ENCODE measurements at regions not wholly inside any gene's neighbourhood (a gene's known extent, or its start where the extent isn't known, plus 50 kb on each side); places are given as distances from the start of the nearest gene placed in this dataset.
A peak's percentile ranks its signal among the peaks of the same experiment; 100 is the strongest.
"Not testable (repeated sequence)": the region's sequence is repeated elsewhere in the genome, so short reads cannot be mapped to it uniquely, and the experiment has no call there.

DNA sequence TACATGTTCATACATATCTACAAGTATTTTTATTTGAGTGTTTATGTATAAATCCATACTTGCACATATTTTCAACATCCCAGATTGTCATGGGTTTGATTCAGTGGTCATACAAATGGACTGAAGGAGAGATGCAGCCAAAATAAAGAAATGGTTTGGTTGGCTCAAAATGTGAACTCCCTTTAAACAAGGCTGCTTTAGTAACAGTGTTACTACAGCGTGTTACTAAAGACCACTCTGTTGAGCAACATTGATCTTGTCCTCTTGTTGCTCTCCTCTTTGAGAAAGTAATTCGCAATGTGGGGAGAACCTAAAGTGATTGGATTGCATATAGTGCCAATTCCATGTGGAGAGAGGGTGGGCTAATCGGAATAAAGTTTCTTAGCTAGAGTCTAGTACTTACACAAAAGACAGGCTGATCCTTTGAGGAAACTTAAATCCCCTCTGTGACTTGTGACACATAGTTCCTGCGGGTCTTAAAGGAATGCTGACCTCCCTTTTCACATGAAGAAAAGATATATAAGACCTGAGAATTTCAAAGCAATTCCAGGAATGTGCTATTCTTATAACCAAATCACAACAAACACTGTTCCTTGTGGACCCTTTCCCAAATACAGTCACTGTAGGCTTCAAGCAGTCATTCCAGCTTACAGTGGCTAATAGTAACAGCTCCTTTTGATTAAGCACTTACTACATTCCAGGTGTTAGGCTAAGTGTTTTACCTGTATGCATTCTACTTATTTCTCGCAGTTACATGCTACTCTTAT lies 144.3 kb downstream of the FZD1 start:
- DNase-seq = no peak

GRCh38 chr7:91411060-91411459 lies 146.8 kb downstream of the FZD1 start:
- DNase-seq = no peak

- no peak for DNase-seq
These were observed 148.1 kb downstream of the FZD1 start for GRCh38 chr7:91412298-91412697.

GRCh38 chr7:91414734-91415133 lies 150.5 kb downstream of the FZD1 start:
- DNase-seq = no peak

- no peak for DNase-seq
These were observed 152.1 kb downstream of the FZD1 start for GRCh38 chr7:91416155-91416865.

DNA sequence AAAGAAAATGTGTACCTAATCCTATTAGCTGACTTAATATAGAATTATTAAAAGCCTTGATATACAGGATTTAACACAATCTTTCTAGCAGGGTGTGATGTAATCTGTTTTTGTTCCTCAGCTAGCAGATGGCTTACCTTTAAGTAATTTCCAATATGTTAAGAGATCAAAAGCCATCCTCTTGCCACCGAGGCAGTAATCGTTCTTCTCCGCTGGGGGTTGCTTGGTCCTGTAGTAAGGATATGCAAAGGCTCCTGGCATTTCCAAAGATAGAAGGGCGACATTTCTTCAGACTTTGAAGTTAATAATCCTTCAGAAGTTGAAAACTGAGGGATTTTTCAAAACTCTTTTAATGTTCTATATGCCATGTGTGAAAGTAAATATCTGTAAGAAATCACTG lies 156.4 kb downstream of the FZD1 start:
- DNase-seq = no peak

GRCh38 chr7:91421018-91421417 lies 156.8 kb downstream of the FZD1 start:
- no peak for DNase-seq

DNA sequence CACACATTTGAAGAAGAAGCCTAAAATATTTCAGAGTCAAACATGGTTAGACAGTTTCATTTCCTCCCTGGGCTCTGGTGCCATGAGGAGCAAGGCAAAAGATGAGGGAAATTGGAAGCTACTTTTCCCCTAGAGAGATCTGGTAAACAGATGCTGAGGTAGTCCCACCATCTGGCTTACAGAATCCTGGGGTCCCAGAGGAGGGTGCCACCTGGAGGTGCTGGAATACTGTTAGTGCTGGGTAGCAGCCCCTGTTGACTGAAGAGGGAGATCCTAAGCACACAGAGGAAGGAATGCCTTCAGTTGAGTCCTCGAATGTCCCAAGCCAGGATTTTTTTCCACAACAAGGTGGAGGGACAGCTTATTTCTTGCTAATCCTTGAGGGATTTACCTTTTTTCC lies 160.1 kb downstream of the FZD1 start:
- no peak for DNase-seq

DNA sequence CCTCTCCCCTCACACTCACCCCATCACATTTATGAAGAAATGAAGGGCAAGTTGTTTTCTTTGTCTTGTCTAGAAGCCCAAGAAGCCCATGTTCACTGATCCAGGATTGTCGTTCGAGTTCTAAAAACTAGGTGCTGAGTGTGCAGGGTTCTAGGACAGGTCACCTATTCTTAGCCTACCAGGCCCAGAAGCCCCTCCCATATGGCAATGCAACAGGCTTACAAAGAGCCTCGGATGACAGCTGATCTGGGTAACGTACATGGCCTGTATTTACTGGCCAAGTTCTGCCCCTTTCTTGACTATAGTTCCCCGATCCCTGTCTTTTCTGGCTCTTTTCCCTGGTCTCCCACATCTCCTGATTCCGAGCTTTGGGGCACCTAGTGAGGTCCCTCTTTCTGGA lies 160.9 kb downstream of the FZD1 start:
- no peak for DNase-seq

DNA sequence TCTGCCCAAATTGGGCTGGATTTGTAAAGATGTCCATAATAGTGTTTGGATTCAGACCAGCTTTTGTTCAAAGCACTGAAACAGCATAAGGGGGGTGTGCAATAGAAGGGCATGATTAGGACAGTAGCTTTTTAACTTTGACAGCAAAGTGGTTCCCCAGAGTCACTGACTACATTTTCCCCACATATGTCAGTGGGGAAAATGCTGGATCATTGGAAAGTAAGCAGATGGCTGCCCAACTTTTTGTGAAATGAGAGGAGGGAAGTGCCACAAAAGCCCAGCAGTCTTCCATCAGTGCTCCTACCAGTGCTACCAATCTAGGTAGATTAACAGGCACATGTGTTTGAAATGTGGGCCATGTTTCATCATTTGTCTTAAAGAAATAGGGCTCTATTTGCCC lies 162.8 kb downstream of the FZD1 start:
- DNase-seq = no peak

- no peak for DNase-seq
These were observed 167.4 kb downstream of the FZD1 start for GRCh38 chr7:91431601-91432000.

DNA sequence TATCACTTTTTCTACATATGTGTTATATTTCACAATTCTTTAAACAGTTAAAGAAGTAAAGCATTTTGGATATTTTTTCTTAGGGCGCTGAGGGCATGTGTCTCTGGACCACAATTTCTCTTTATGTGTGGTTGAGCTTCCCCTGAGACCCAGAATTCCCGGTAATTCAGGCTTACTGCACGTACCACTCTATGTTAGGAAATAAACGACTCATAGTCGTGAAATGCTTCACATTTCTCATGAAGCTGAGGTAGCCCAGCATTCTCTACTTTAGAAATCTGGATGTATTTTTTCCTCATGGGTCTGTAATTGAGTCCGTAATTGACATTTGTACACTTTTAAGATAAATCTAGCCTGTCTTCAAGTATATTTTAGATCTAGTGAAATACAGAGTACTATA lies 170.6 kb downstream of the FZD1 start:
- DNase-seq = no peak

DNA sequence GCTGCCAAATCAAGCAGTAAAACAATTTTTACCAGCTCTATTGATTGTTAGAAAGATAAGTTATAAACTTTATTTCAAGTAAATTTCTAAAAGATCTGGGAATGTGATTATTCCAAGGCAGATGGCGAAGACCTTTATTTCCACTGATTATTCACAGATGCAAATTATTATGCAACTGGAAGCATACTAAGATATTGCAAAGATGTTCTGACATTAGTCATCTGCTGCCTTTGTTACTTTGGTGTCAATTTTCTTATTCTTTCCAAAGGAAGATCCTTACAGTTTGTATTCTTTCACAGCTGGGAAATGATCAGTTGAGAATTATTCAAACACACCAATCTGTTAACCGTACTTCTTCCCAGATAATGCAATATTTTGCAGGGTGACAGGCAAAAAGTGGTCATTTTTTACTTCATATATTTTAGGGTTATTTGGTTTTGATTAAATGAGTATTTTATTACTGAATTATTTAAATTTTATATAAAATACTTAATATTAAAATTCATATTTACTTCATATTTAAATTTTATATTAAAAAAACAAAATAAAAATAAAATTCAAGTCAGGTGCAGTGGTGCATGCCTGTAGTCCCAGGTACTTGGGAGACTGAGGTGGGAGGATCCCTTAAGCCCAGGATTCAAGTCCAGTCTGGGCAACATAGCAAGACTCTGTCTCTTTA lies 171.3 kb downstream of the FZD1 start:
- DNase-seq = no peak

GRCh38 chr7:91436655-91437054 lies 172.4 kb downstream of the FZD1 start:
- DNase-seq = peak; percentile 51

- DNase-seq = not testable (repeated sequence)
These were observed 176.0 kb downstream of the FZD1 start for GRCh38 chr7:91440198-91440597.

GRCh38 chr7:91443862-91444261 lies 179.6 kb downstream of the FZD1 start:
- DNase-seq = no peak

- no peak for DNase-seq
These were observed 182.6 kb downstream of the FZD1 start for GRCh38 chr7:91446819-91447218.

DNA sequence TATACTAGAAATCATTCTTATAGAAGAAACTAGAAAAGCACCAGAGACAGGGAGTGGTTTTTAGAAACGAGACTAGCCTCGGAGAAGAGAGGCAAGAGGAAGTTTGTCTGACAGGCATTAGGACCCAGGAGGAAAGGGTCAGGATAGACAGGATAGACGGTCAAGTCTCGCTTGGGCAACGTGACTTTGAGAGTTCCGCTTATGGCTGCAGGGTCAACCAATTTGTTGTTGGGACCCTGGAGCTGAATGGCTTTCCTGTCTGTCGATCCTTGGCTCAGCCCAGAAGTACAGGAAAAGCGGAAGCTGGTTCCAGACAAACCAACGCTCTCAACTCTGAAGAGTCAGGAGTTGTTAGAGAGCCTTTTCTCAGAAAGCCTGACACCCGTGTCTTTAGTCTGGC lies 191.2 kb downstream of the FZD1 start:
- no peak for DNase-seq

DNA sequence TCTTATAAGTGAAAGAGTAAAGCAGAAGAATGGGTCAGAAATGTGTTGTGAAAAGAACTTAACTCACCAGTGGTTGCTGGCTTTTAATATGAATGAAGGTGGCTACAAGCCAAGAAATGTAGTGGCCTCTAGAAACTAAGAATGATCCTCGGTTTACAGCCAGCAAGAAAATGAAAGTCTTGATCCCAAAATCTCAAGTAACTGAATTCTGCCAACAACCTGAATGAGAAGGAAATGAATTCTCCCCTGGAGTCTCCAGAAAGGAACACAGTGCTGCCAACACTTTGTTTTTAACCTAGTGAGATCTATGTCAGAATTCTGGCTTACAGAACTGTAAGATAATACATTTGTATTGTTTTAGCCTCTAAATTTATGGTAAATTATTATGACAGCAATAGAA lies 193.0 kb downstream of the FZD1 start:
- DNase-seq = no peak

DNA sequence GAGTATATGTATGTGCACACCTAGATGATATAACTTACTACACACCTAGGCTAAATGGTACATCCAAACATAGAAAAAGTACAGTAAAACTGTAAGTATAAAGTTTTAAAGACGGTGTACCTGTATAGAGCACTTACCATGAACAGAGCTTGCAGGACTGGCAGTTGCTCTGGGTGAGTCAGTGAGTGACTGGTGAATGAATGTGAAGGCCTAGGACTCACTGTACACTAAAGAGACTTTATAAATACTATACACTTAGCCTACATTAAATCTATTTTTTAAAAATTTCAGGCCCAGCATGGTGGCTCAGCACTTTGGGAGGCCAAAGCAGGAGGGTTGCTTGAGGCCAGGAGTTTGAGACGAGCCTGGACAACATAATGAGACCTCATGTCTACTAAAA lies 195.3 kb downstream of the FZD1 start:
- DNase-seq = no peak

GRCh38 chr7:91462316-91462715 lies 198.1 kb downstream of the FZD1 start:
- no peak for DNase-seq

- no peak for DNase-seq
These were observed 199.1 kb downstream of the FZD1 start for GRCh38 chr7:91463330-91463729.

GRCh38 chr7:91465595-91466061 lies 201.4 kb downstream of the FZD1 start:
- no peak for DNase-seq

GRCh38 chr7:91468256-91468655 lies 204.0 kb downstream of the FZD1 start:
- DNase-seq = no peak
